Cardiac muscle cell (in vitro differentiated cells and primary cell): ENCODE measurements at regions not wholly inside any gene's neighbourhood (a gene's known extent, or its start where the extent isn't known, plus 50 kb on each side); places are given as distances from the start of the nearest gene placed in this dataset.

ENCODE experiments used
- DNase-seq, 2 donors: peaks; one replicate each; pipeline versions ENCODE4 v3.0.0 to v3.0.0-alpha.2; 2010 to 2017; ENCODE audit warnings: low read depth in 1 of 2, low spot score in 1 of 2
- H3K27ac ChIP-seq: fragments of 200-600 bp; sonication (generic); 2 replicates; pipeline ENCODE4 v1.5.1; 2016
- H3K27me3 ChIP-seq: fragments of 200-600 bp; sonication (generic); 2 replicates; pipeline ENCODE4 v1.6.0; 2016; ENCODE audit warnings: control low read depth
- H3K36me3 ChIP-seq: fragments of 200-600 bp; sonication (generic); 2 replicates; pipeline ENCODE4 v1.5.1; 2016; ENCODE audit warnings: control low read depth
- H3K4me1 ChIP-seq: fragments of 200-600 bp; sonication (generic); 2 replicates; pipeline ENCODE4 v1.8.1; 2017; ENCODE audit warnings: low read depth, mild to moderate bottlenecking, mixed run types
- H3K4me3 ChIP-seq: fragments of 200-600 bp; sonication (generic); 2 replicates; pipeline ENCODE4 v1.5.1; 2016; ENCODE audit warnings: mild to moderate bottlenecking
- H3K9me3 ChIP-seq: fragments of 200-600 bp; sonication (generic); 2 replicates; pipeline ENCODE4 v1.5.1; 2017; ENCODE audit warnings: low read depth, mild to moderate bottlenecking, control low read depth
- TF ChIP-seq, protein P1 (sequence below): IDR thresholded peaks from 2 replicates; pipeline ENCODE4 v1.5.1; 2012; ENCODE audit warnings: low read depth, mild to moderate bottlenecking, low read length

- H3K27ac ChIP-seq = no peak overlapping the region
- H3K4me1 ChIP-seq = peaks cover 6% of the 10 kb centered on the region
- H3K36me3 ChIP-seq = no peaks in the 10 kb centered on the region
- no peaks in the 10 kb centered on the region for H3K9me3 ChIP-seq
- H3K4me3 ChIP-seq = no peak overlapping the region
- no peaks in the 10 kb centered on the region for H3K27me3 ChIP-seq
- peak in 1 of 2 donors; percentile 52 for DNase-seq
- TF ChIP-seq, protein P1, sequence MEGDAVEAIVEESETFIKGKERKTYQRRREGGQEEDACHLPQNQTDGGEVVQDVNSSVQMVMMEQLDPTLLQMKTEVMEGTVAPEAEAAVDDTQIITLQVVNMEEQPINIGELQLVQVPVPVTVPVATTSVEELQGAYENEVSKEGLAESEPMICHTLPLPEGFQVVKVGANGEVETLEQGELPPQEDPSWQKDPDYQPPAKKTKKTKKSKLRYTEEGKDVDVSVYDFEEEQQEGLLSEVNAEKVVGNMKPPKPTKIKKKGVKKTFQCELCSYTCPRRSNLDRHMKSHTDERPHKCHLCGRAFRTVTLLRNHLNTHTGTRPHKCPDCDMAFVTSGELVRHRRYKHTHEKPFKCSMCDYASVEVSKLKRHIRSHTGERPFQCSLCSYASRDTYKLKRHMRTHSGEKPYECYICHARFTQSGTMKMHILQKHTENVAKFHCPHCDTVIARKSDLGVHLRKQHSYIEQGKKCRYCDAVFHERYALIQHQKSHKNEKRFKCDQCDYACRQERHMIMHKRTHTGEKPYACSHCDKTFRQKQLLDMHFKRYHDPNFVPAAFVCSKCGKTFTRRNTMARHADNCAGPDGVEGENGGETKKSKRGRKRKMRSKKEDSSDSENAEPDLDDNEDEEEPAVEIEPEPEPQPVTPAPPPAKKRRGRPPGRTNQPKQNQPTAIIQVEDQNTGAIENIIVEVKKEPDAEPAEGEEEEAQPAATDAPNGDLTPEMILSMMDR = no peak
Measured at GRCh38 chr2:19035238-19035637, 323.2 kb downstream of the OSR1 start.

- Histone ChIP-seq H3K36me3 (no peaks in the 10 kb centered on the region), H3K27me3 (no peaks in the 10 kb centered on the region), H3K4me1 (peaks cover 6% of the 10 kb centered on the region), H3K4me3 (no peak overlapping the region), H3K27ac (no peak overlapping the region), H3K9me3 (no peaks in the 10 kb centered on the region)
- peak in 1 of 2 donors; percentile 25 for DNase-seq
- TF ChIP-seq, protein P1 = no peak
Measured at GRCh38 chr2:19033240-19033639, 325.2 kb downstream of the OSR1 start.

GRCh38 chr2:19031642-19032041, 326.8 kb downstream of the OSR1 start:
- TF ChIP-seq, protein P1 = no peak
- H3K9me3 ChIP-seq = no peaks in the 10 kb centered on the region
- peaks cover 6% of the 10 kb centered on the region for H3K4me1 ChIP-seq
- H3K27me3 ChIP-seq = no peaks in the 10 kb centered on the region
- no peak overlapping the region for H3K4me3 ChIP-seq
- no peak for DNase-seq
- no peak overlapping the region for H3K27ac ChIP-seq
- H3K36me3 ChIP-seq = no peaks in the 10 kb centered on the region

DNA sequence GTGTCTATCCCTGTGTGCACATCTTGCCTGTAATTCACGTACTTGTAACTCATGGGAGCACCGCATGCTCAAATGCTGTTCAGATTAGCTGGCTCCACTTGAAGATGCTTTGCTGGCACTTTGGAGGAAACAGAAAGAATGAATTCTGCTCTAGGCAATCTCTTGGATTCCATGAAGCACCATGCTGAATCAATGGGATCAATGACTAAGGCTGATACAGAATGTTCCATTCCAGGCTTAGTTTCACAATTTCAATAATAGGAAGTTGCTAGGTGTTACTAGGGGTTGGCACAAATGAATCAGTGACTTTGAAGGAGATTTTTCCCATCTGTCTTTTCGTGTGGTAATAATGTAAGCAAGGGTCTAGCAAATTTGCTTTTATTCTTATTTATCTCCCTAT, 328.8 kb downstream of the OSR1 start:
- no peak for DNase-seq
- H3K4me1 ChIP-seq = peaks cover 6% of the 10 kb centered on the region
- H3K4me3 ChIP-seq = no peak overlapping the region
- H3K36me3 ChIP-seq = no peaks in the 10 kb centered on the region
- TF ChIP-seq, protein P1 = no peak
- H3K9me3 ChIP-seq = no peaks in the 10 kb centered on the region
- H3K27me3 ChIP-seq = no peaks in the 10 kb centered on the region
- no peak overlapping the region for H3K27ac ChIP-seq

DNA sequence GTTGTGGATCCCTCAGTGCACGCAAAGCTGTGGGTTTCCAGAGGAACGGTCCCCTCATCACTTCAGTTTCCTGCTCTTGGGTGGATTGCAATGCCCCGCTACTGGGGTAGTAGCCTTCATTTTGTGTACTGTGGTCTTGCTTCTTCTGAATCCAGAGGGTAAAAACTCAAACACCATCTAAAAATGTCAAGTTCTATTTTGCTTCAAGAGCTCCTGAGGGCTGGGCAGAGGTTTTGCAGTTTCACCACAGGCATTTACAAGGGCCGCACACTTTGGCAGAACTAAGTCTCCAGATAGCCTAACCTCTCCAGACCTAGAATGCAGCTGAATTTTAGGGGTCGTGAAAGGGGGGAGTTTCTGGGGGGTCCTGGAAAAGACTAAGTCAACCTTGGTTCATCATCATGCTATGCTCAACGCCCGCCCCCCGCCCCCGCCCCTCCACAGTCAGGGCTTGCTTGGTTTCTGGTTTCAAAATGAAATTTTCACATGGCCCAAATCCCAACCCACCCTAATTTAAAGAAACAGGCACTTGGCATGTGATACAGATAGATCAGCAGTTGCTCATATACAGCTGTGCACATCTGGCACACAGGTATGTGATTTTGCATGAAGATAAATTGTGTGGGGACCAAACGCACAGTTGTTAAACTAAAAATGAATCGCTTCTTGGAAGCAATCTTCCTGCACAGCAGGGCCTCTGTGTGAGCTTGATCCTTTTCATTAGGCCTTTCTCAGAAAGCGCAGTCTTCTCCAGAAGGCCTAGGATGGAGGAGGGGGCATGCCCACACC, 329.6 kb downstream of the OSR1 start:
- no peak overlapping the region for H3K27ac ChIP-seq
- TF ChIP-seq, protein P1 = no peak
- peaks cover 6% of the 10 kb centered on the region for H3K4me1 ChIP-seq
- no peak for DNase-seq
- no peaks in the 10 kb centered on the region for H3K9me3 ChIP-seq
- H3K36me3 ChIP-seq = no peaks in the 10 kb centered on the region
- no peaks in the 10 kb centered on the region for H3K27me3 ChIP-seq
- H3K4me3 ChIP-seq = no peak overlapping the region
